Activated naive CD4-positive, alpha-beta T cell treated with Interleukin-2 at 50 U/mL for 16 hours (primary cell): ENCODE measurements at regions not wholly inside any gene's neighbourhood (a gene's known extent, or its start where the extent isn't known, plus 50 kb on each side); places are given as distances from the start of the nearest gene placed in this dataset.
"Not testable (repeated sequence)": the region's sequence is repeated elsewhere in the genome, so short reads cannot be mapped to it uniquely, and the experiment has no call there.

Source experiments
- DNase-seq: peaks from one replicate; pipeline ENCODE4 v3.0.0-alpha.2; 2020

DNA sequence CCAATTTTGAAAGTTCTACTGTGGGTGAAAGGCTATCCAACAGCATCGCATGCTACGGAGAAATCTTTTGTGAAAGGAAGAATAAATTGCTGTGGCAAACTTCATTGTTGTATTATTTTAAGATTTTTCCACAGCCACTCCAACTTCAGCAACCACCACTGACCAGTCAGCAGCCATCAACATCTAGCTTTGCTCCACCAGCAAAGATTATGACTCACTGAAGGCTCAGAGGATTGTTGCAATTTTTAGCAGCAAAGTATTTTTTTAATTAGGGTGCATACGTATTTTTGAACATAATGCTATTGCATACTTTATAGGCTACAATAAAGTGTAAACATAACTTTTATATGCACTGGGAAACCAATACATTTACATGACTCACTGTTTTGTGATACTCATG lies 493.5 kb downstream of the TFAP2A start:
- no peak for DNase-seq

GRCh38 chr6:9914951-9915350 lies 499.9 kb downstream of the TFAP2A start:
- DNase-seq = no peak

GRCh38 chr6:9901376-9901775 lies 513.5 kb downstream of the TFAP2A start:
- DNase-seq = no peak

DNA sequence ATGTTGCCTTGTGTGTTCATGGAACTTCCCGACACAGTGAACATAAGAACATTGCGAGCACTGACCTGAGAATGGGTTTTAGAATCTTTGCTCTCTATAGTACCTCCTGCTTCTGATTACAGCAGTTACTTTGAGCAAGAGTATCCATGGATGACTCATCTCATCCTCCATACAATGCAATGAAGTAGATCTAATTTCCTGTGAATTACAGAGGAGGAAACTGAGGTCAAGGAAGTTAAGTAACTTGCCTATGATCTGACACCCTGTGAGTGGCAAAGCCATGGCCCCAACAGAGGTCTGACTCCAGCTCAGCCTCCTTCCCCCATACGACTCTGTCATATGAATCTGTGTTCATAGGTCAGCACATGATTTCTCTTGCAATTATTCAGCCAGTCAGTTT lies 518.1 kb downstream of the TFAP2A start:
- DNase-seq = no peak

- no peak for DNase-seq
Measured at GRCh38 chr6:9890893-9891292, 524.0 kb downstream of the TFAP2A start.

DNA sequence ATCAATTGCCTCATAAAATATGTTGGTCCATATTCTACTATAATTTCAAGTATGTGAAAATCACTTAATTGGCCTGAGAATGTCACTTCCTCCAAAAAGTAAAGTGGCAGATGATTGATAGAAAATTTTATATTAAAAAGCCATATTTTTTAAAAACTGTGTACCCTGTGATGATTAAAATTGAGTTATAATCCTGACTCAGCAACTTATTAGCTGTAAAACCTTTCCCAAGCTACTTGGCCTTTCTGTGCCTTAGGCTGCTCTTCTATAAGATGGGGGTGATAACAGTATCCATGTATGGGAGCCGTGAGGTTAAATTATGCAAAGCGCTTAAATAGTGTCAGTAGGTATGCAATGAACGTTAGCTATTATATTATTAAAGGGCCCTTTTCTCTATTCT lies 524.4 kb downstream of the TFAP2A start:
- no peak for DNase-seq

- DNase-seq = no peak
Measured at GRCh38 chr6:9878535-9878934, 536.3 kb downstream of the TFAP2A start.

DNA sequence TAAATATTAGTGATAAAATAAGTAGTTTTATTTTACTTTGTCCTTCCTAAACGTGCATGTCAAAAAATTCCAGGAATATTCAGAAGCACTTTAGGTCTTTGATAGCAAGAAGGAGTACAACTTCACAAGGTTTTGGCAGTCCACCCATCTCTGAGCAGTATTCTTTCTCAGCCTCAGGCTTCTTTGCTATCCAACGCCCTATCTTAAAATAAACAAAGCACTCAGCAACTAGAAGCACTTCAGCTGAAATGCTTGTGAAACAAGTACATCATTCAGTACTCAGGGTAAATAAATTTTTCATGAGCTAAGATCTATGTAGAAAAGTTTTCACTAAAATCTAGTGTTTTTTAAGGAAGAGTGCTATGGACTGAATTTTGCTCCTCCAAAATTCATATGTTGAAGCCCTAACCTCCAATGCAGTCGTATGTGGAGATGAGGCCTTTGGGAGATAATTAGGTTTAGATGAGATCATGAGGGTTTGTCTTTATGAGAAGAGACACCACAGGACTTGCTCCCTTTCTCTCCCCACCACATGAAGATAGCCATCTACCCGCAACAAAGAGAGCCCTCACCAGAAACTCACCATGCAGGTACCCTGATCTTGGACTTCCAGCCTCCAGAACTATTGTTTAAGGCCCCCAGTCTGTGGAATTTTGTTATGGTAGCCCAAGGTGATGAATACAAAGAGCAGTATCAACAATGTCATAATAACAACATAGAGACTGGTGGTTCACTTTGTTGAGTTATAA lies 539.1 kb downstream of the TFAP2A start:
- no peak for DNase-seq

DNA sequence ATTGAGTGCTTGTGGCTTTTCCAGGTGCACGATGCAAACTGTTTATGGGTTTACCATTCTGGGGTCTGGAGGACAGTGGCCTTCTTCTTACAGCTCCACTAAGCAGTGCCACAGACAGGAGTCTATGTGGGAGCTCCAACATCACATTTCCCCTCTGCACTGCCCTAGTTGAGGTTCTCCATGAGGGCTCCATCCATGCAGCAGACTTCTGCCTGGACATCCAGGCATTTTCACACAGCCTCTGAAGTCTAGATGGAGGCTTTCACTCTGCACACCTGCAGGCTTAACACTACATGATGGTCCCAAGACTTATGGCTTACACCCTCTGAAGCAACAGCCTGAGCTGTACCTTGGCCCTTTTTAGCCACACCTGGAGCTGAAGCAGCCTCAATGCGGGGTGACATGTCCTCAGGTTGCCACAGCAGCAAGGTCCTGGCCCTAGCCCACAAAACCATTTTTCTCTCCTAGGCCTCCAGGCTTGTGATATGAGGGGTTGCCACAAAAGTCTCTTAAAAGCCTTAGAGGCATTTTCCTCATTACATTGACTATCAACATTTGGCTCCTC lies 552.2 kb downstream of the TFAP2A start:
- no peak for DNase-seq

GRCh38 chr6:9851541-9852380 lies 563.1 kb downstream of the TFAP2A start:
- DNase-seq = no peak

DNA sequence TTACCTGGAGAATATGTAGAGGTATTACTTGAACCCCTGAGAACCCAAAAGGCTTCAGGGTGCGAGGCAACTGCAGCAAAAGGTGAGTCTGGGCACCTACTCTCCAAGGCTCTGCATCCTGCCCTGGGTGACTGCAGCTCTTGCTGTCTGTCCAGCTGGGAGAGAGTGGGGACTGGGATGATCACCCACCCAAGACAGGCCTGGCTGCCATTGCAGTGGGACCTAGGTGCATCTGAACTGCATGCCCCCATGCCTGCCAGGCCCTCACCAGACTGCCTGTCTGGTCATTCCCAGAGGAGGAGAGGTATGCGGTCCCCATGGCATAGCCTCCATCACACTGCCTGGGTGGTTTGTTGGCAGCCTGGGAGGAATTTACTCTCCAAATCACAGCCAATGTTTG lies 563.9 kb downstream of the TFAP2A start:
- DNase-seq = no peak

- no peak for DNase-seq
Measured at GRCh38 chr6:9848094-9848493, 566.8 kb downstream of the TFAP2A start.

DNA sequence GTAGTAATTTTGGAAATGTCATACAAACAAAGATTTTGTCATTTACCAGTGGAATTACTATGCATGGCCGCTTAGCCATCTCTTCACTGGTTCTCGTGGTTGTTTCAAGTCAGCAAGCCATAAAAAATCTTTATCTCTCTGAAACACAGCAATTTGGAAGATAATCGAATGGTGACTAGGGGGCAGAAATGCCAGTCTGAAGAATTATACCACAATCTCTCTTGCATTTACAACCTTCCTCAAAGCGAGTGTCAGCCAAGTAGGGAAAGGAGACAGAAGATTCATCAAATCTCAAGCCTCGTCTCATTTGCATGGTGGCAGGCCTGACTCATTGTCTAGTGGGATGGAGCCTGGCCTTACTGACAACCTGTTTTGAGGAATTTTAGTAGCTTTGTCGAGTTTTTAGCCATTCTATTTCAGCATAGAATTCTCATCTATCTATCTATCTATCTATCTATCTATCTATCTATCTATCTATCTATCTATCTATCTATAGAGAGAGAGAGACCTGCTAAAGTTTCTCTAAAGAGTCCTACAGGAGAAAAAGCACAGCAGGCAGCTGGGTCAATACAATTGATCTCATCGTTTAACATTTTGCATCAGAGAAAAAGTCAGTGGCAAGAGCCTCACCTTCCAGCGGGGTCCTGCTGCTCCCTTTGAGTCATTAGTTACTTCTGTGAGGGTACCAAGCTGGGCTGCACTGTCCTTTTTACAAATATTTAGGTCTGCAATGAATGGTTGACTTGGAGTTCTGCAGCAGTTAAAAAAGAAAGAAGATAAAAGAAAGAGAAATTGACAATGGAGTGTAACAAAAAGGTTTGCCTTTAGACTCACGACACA lies 572.8 kb downstream of the TFAP2A start:
- DNase-seq = no peak

- DNase-seq = no peak
Measured at GRCh38 chr6:9834233-9834632, 580.6 kb downstream of the TFAP2A start.

DNA sequence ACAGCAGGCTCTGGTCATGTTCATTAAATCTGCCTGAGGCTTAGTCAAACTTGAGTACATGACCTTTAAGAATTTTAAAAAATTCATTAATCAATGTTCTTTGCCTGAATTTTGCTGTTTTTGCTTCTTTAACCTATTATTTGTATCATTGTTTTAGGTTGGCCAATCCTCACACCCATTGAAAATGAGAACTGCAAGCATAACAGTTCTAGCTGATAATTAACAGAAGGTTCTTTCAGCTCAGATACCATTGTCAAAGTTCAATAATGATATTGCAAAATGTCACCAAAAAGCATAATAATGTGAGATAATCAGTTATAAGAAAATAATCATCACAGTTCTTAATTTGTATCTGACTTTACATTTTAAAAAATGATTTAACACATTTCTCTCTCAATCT lies 583.1 kb downstream of the TFAP2A start:
- no peak for DNase-seq

DNA sequence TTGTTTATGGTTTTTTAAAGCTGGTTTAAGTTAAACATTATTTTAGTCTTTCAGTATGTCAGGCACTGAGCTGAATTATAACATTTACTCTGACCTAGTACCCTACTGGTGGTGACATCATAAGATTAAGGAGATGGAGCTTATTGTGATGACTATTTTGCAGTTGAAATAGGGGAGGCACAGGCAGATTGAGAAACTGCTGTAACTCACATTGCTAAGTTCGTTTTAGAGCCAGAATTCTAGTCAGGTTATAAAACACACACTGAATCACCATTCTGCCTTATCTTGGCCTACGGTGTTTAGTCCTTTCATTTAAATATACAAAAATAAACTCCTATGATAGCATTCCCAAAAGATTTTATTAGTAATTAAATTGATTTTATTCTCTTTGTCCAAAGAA lies 584.1 kb downstream of the TFAP2A start:
- DNase-seq = no peak

- DNase-seq = no peak
Measured at GRCh38 chr6:9825526-9825925, 589.3 kb downstream of the TFAP2A start.

- not testable (repeated sequence) for DNase-seq
Measured at GRCh38 chr6:9810727-9811126, 604.1 kb downstream of the TFAP2A start.

DNA sequence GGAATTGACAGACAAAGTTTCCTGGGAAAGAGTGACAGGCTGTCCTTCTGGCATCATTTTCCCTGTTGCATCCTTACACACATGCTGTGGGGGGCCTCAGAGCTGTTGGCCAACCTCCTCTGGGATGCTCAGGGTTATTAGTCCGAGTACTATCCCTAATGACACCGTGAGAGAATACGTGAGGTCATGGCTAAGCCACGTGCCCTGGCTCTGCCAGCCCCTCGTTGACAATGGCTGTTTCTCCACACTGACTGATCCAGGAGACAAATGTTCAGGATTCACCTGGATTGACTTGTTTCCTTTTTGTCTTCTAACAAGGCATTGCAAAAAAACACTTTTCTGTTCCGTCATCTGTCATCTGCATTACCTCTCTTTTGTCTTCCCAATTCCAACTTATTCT lies 604.6 kb downstream of the TFAP2A start:
- DNase-seq = no peak

- no peak for DNase-seq
Measured at GRCh38 chr6:9806195-9806594, 608.7 kb downstream of the TFAP2A start.

DNA sequence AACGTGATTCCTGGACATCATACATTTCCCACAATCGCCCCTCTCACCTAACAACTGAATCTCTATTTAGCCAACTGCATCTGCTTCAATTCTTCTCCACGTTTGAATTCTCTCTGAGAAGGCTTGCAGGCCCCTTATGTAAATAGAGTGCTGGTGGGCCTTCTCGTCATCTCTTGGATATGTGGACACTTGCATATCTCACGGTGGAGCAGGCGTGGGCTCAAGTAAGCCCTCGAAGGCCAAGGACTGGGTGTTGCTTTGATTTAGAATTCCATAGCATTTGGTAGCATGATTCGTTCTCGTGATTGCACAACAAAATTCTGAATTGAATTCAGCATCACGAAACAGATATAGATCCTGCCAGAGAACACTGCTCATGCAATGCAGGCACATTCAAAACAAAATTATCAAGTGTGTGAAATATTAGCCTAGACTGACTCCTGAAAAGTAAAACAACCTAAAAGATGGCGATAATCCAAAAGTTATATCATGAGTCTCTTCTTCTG lies 613.6 kb downstream of the TFAP2A start:
- DNase-seq = no peak

DNA sequence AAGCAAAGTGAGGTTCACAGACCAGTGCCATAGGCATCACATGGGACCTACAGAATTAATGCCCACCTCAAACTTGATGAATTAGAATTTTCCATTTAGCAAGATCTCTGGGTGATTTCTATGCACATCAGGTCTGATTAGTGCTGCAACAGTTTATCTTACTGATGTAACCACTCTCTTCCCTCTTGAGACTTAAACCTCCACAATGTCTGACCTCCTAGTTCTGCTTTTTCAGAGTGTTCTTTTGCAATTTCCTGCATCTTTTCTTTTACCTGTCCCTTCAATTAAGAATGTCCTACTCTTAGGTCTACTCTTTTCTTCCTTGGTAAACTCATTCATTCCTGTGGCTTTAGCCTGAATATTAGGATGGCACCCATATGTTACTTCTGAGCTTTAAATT lies 615.3 kb downstream of the TFAP2A start:
- no peak for DNase-seq

- DNase-seq = no peak
Measured at GRCh38 chr6:9796827-9797226, 618.0 kb downstream of the TFAP2A start.
